ENCODE measurements at regions not wholly inside any gene's neighbourhood (a gene's known extent, or its start where the extent isn't known, plus 50 kb on each side); places are given as distances from the start of the nearest gene placed in this dataset.
"Not testable (repeated sequence)": the region's sequence is repeated elsewhere in the genome, so short reads cannot be mapped to it uniquely, and the experiment has no call there.

GRCh38 chr7:149961878-149962277 is 88.1 kb downstream of the ATP6V0E2 start:
- TF ChIP-seq POLR2A, POLR2AphosphoS5, CTCF (IDR thresholded peaks at IDR 0.05): not testable (repeated sequence)
